Vagina (tissue), 2 donors: ENCODE measurements at regions not wholly inside any gene's neighbourhood (a gene's known extent, or its start where the extent isn't known, plus 50 kb on each side); places are given as distances from the start of the nearest gene placed in this dataset.

Source experiments
- DNase-seq, 2 donors: peaks; one replicate each; pipeline ENCODE4 v3.0.0-alpha.2; 2017; ENCODE audit errors: extremely low spot score in 2 of 2
- H3K27ac ChIP-seq: fragments of 200-600 bp; sonication (generic); one replicate; pipeline ENCODE4 v1.5.1; 2019
- H3K27me3 ChIP-seq: fragments of 200-600 bp; sonication (generic); one replicate; pipeline ENCODE4 v1.5.1; 2019
- H3K36me3 ChIP-seq, 2 donors: fragments of 200-600 bp; sonication (generic); one replicate each; pipeline ENCODE4 v1.5.1; 2017 to 2019
- H3K4me1 ChIP-seq: fragments of 200-600 bp; sonication (generic); one replicate; pipeline ENCODE4 v1.5.1; 2019
- H3K4me3 ChIP-seq, 2 donors: fragments of 200-600 bp; sonication (generic); 1 replicate in 1 of 2; 2 replicates in 1 of 2; pipeline ENCODE4 v1.5.1; 2016 to 2019
- H3K9me3 ChIP-seq: fragments of 200-600 bp; sonication (generic); one replicate; pipeline ENCODE4 v1.5.1; 2019
- POLR2A ChIP-seq, 2 donors: fragments of 450-650 bp; IDR thresholded peaks; one replicate each; pipeline ENCODE4 v1.6.1; 2017; ENCODE audit warnings: antibody characterized with exemption in 2 of 2, mild to moderate bottlenecking in 2 of 2, moderate library complexity in 2 of 2
- POLR2AphosphoS5 ChIP-seq, 2 donors: sonication (generic); formaldehyde crosslinking; IDR thresholded peaks; one replicate each; pipeline ENCODE4 v1.9.0; 2017; ENCODE audit warnings: antibody characterized with exemption in 2 of 2, mild to moderate bottlenecking in 2 of 2, low read depth in 1 of 2; ENCODE audit not compliant: insufficient read depth in 1 of 2
- intact Hi-C: fragments of 100-400 bp; cut with DNase I; formaldehyde crosslinking; loops from one replicate; pipeline ENCODE4 v1.15.1; 2023
- TF ChIP-seq, protein P1 (sequence below), 3 experiments: fragments of 450-650 bp in 2 of 3; fragments of 200-600 bp in 1 of 3; sonication (generic) in 1 of 3; IDR thresholded peaks; one replicate each; pipeline ENCODE4 v1.5.1; 2017 to 2019; ENCODE audit warnings: antibody characterized with exemption in 3 of 3, mild to moderate bottlenecking in 2 of 3, moderate library complexity in 2 of 3

DNA sequence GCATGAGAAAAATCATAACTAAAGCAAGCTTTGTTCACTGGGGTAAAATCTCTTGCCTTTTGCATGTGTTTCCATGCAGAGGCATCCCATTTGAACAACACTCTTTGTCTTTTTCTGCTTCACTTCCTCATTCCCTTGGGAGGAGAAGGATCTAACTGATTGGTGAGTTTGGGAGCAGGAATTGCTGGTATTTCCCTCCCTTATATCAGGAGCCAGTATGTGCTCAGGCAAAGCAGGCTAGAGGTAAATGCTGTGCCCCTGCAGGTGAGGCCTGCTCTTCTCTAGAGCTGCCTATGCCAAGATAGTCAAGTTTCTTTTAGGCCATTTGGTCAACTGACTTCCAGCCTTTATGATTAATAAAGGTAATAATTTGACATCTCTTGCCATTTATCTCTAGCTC is 179.9 kb downstream of the COX7C start:
- no peak for DNase-seq
- Histone ChIP-seq H3K27me3 (no peaks in the 10 kb centered on the region), H3K36me3 (no peaks in the 10 kb centered on the region), H3K4me3 (no peak overlapping the region), H3K4me1 (no peaks in the 10 kb centered on the region), H3K9me3 (no peaks in the 10 kb centered on the region), H3K27ac (no peak overlapping the region)
- TF ChIP-seq POLR2A (IDR thresholded peaks at IDR 0.05) (no peak), POLR2AphosphoS5 (IDR thresholded peaks at IDR 0.05; ENCODE audit: insufficient read depth in 1 of 2, low read depth in 1 of 2) (no peak)
- TF ChIP-seq, protein P1, sequence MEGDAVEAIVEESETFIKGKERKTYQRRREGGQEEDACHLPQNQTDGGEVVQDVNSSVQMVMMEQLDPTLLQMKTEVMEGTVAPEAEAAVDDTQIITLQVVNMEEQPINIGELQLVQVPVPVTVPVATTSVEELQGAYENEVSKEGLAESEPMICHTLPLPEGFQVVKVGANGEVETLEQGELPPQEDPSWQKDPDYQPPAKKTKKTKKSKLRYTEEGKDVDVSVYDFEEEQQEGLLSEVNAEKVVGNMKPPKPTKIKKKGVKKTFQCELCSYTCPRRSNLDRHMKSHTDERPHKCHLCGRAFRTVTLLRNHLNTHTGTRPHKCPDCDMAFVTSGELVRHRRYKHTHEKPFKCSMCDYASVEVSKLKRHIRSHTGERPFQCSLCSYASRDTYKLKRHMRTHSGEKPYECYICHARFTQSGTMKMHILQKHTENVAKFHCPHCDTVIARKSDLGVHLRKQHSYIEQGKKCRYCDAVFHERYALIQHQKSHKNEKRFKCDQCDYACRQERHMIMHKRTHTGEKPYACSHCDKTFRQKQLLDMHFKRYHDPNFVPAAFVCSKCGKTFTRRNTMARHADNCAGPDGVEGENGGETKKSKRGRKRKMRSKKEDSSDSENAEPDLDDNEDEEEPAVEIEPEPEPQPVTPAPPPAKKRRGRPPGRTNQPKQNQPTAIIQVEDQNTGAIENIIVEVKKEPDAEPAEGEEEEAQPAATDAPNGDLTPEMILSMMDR (IDR thresholded peaks at IDR 0.05) = no peak
- intact Hi-C loops = no loop called here

DNA sequence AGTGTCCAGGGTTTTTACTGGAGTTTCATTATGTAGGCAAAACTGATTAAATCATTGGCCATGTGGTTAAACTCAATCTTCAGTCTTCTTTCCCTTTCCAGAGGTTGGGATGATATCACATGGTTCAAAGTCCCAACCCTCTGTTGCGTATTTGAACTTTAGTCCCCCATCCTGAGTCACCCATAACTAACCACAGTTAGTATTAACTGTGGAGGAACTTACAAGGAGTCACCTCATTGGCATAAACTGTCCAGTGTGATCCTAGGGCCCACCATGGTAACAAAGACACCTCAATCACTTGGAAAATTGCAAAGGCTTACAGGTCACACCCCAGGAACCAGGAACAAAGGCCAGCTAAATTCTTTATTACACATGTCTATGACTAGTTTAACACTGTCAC is 188.5 kb downstream of the COX7C start:
- TF ChIP-seq POLR2A (IDR thresholded peaks at IDR 0.05) = no peak
- TF ChIP-seq POLR2AphosphoS5 (IDR thresholded peaks at IDR 0.05; ENCODE audit: insufficient read depth in 1 of 2, low read depth in 1 of 2) = no peak
- TF ChIP-seq, protein P1 (IDR thresholded peaks at IDR 0.05) = no peak
- H3K4me3 ChIP-seq = no peak overlapping the region

DNA sequence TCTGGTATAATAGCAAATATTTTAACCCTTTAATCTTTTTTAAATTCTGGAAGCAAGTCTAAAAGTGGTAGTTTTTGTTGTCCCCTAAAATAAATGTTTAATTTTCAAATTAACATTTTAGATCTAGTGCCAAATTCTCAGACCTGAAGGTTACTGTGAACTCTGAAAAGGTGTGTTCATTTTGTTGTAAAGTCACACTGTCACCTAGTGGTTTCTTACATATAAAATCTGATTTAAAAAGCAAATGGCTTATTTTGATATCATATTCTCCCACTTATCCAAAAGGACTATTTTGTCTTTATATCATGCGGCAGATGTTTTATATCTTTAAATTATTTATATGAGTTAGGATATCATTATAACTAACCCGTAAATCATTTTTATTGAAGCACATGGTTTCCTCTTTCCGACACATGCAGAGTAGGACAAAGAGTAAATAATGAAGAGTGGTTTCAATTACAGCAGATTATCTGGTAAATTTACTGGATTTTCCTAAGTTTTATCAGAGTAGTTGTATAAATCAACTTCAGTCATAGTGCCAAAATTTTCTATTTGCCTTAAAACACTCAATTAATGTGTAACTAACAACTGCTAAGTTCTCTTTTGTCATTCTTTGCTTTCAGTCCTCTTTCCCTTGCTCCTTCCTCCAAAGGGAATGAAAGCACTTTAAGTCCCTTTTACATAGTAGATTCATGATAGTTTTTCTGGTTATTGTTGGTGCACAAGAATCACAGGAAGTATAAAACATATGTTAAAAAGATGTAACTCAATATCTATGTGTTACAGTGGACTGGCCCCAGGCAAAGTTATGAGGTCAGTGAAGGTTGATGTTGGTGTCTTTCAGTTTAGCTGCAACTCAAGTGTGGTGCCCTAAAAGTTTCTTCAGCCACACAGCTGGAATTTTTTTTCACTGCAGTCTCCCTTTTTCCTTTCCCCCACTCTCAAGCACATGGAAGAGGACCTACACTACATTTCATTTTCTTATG is 189.6 kb downstream of the COX7C start:
- no peak for DNase-seq
- no peaks in the 10 kb centered on the region for H3K36me3 ChIP-seq
- H3K9me3 ChIP-seq = no peaks in the 10 kb centered on the region
- intact Hi-C loops = no loop called here
- H3K27me3 ChIP-seq = no peaks in the 10 kb centered on the region
- H3K4me1 ChIP-seq = no peaks in the 10 kb centered on the region
- H3K4me3 ChIP-seq = no peak overlapping the region
- H3K27ac ChIP-seq = no peak overlapping the region
- TF ChIP-seq, protein P1 (IDR thresholded peaks at IDR 0.05) = no peak
- TF ChIP-seq POLR2A (IDR thresholded peaks at IDR 0.05) (no peak), POLR2AphosphoS5 (IDR thresholded peaks at IDR 0.05; ENCODE audit: insufficient read depth in 1 of 2, low read depth in 1 of 2) (no peak)

More for the DNA sequence above, 188.5 kb downstream of the COX7C start:
- H3K27ac ChIP-seq = no peak overlapping the region
- H3K27me3 ChIP-seq = no peaks in the 10 kb centered on the region
- H3K36me3 ChIP-seq = no peaks in the 10 kb centered on the region
- H3K9me3 ChIP-seq = no peaks in the 10 kb centered on the region
- intact Hi-C loops = no loop called here
- DNase-seq = no peak
- no peaks in the 10 kb centered on the region for H3K4me1 ChIP-seq

DNA sequence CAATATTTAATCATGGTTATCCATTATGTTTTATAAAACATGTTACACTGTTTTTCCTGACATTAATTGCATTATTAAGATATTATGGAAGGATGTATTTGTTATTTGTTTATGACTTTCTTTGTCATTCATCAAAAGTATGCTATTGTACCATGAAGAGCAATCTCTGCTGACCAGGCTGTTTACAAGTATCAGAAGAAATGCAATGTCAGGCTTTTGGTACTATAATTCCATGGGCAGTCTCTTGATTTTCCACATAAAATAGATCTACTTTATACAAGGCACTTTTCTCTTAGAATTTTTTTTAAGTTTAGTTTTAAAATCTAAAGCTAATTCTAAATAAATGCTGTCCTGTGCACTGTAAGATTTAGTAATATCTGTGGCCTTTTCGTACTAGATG is 196.6 kb downstream of the COX7C start:
- no peak for TF ChIP-seq POLR2AphosphoS5 (IDR thresholded peaks at IDR 0.05; ENCODE audit: insufficient read depth in 1 of 2, low read depth in 1 of 2)
- TF ChIP-seq POLR2A (IDR thresholded peaks at IDR 0.05) = no peak
- TF ChIP-seq, protein P1 (IDR thresholded peaks at IDR 0.05) = no peak
- H3K9me3 ChIP-seq = no peaks in the 10 kb centered on the region
- no peaks in the 10 kb centered on the region for H3K36me3 ChIP-seq
- no peak overlapping the region for H3K27ac ChIP-seq
- H3K4me3 ChIP-seq = no peak overlapping the region
- H3K4me1 ChIP-seq = no peaks in the 10 kb centered on the region
- H3K27me3 ChIP-seq = no peaks in the 10 kb centered on the region
- no peak for DNase-seq
- intact Hi-C loops = loop anchor here (2.0 kb wide), 1 partner anchor 96 kb away; no protein-coding TSS in a partner anchor

DNA sequence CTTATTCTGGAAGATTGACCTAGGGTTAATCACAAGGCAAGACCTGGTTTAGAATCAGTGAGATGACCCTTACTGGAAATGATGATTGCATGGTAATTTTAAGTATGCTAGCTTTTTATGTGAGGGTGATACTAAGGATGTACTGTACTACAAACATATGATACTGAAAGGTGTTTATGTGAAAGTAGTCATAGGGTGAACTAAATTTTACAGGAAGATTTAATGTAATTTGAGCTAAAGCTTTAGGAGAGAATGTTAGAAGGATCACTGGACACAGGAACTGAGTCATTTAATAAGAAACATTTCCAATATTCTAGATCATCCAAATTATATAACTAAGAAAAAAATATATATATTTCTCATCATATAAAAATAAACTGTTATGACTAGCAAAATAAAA is 197.2 kb downstream of the COX7C start:
- Histone ChIP-seq H3K27ac (no peak overlapping the region), H3K9me3 (no peaks in the 10 kb centered on the region), H3K36me3 (no peaks in the 10 kb centered on the region), H3K27me3 (no peaks in the 10 kb centered on the region), H3K4me3 (no peak overlapping the region), H3K4me1 (no peaks in the 10 kb centered on the region)
- intact Hi-C loops = loop anchor here (2.0 kb wide), 1 partner anchor 96 kb away; no protein-coding TSS in a partner anchor
- TF ChIP-seq, protein P1 (IDR thresholded peaks at IDR 0.05) = no peak
- no peak for TF ChIP-seq POLR2AphosphoS5 (IDR thresholded peaks at IDR 0.05; ENCODE audit: insufficient read depth in 1 of 2, low read depth in 1 of 2)
- TF ChIP-seq POLR2A (IDR thresholded peaks at IDR 0.05) = no peak
- no peak for DNase-seq
